ENCODE measurements at regions not wholly inside any gene's neighbourhood (a gene's known extent, or its start where the extent isn't known, plus 50 kb on each side); places are given as distances from the start of the nearest gene placed in this dataset.

GRCh38 chr6:167760979-167761793 lies 65.5 kb upstream of the AFDN start (continued):
- TF ChIP-seq ZNF687 (CRISPR knock-in tag; IDR thresholded peaks at IDR 0.05) (peak; percentile 99), SYNCRIP (IDR thresholded peaks at IDR 0.05; ENCODE audit: insufficient read depth, low read depth, low read length) (no peak), HNF4G (IDR thresholded peaks at IDR 0.05; ENCODE audit: borderline replicate concordance, low read depth, low read length) (peak; percentile 79; the same call in 1 of the 2 replicates), HNF4G (CRISPR knock-in tag; IDR thresholded peaks at IDR 0.05; ENCODE audit: borderline replicate concordance, low read depth) (no peak; the same call in 1 of the 2 replicates), CAMTA2 (CRISPR knock-in tag; IDR thresholded peaks at IDR 0.05; ENCODE audit: borderline replicate concordance) (no peak), ZNF3 (CRISPR knock-in tag; IDR thresholded peaks at IDR 0.05) (no peak), ISX (CRISPR knock-in tag; conservative IDR thresholded peaks at IDR 0.05) (no peak), NR2F1 (CRISPR knock-in tag; IDR thresholded peaks at IDR 0.05) (peak; percentile 87 to 91), ISL2 (CRISPR knock-in tag; IDR thresholded peaks at IDR 0.05) (peak; percentile 50; the same call in 1 of the 2 replicates), ZNF33A (CRISPR knock-in tag; IDR thresholded peaks at IDR 0.05; ENCODE audit: borderline replicate concordance) (no peak), KAT2B (IDR thresholded peaks at IDR 0.05; ENCODE audit: borderline replicate concordance, low read depth, low read length) (no peak), ZFP36L1 (CRISPR knock-in tag; IDR thresholded peaks at IDR 0.05) (no peak), ZNF136 (CRISPR knock-in tag; IDR thresholded peaks at IDR 0.05; ENCODE audit: low read depth) (no peak), HOXA3 (CRISPR knock-in tag; IDR thresholded peaks at IDR 0.05) (peak; percentile 85), SMC3 (IDR thresholded peaks at IDR 0.05; ENCODE audit: low read length) (no peak; the same call in 1 of the 2 replicates), NFE2L1 (CRISPR knock-in tag; IDR thresholded peaks at IDR 0.05; ENCODE audit: borderline replicate concordance) (no peak), SNAPC5 (CRISPR knock-in tag; IDR thresholded peaks at IDR 0.05; ENCODE audit: borderline replicate concordance) (no peak), ZFP62 (CRISPR knock-in tag; IDR thresholded peaks at IDR 0.05) (no peak), TOPORS (CRISPR knock-in tag; IDR thresholded peaks at IDR 0.05) (no peak), ZBTB33 (CRISPR knock-in tag; IDR thresholded peaks at IDR 0.05) (peak; percentile 42; the same call in 1 of the 2 replicates)
